H54 (cell line): ENCODE measurements at regions not wholly inside any gene's neighbourhood (a gene's known extent, or its start where the extent isn't known, plus 50 kb on each side); places are given as distances from the start of the nearest gene placed in this dataset.

Experiments used
- DNase-seq: peaks from one replicate; pipeline ENCODE4 v3.0.0; 2011; ENCODE audit warnings: low spot score, mixed read lengths; ENCODE audit not compliant: insufficient read length
- FAIRE-seq: peaks from 3 replicates; lab custom pipeline; 2011; peaks lifted over from hg19 to GRCh38; lab: Jason Lieb, UNC
- POLR2A ChIP-seq: IDR thresholded peaks from 2 replicates; pipeline ENCODE4 v1.6.1; 2011; ENCODE audit warnings: low read depth, mild to moderate bottlenecking, low read length

DNA sequence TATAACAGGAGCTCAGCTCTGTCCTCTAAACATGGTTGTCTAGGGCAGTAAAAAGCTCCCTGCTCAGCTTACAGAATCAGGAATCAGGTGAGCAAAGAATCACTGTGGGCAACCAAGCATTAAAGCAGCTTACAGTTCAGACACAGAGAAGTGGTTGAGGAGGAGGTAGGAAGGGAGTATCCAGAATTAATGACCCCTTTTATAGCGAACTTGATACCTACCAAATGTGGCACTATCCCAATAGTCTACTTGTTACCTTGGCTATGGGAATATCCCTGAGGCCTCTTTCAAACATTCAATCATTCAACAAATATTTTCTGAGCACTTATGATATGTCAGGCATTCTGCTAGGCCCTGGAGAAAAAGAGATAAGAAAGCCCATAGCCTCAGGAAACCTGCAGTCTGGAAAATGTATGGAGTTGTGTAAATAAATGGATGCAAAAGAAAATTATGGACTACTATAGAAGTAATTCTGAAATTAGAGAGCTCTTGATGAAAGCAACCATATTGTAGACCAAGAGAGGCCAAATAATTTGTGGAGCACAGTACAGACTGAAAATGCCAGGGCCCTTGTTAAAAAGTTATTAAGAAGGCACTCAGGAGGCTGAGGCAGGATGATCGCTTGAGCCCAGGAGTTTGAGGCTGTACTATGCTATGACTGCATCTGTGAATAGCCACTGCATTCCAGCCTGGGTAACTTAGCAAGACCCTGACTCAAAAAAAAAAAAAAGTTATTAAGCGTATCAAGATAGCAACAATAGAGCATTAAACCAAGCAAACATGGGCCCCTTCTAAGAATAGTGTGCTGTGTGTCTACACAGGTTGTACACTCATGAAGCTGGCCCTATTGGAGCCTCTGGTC, 134.0 kb upstream of the CPSF6 start:
- no peak for DNase-seq
- FAIRE-seq: no peak
- no peak for TF ChIP-seq POLR2A

DNA sequence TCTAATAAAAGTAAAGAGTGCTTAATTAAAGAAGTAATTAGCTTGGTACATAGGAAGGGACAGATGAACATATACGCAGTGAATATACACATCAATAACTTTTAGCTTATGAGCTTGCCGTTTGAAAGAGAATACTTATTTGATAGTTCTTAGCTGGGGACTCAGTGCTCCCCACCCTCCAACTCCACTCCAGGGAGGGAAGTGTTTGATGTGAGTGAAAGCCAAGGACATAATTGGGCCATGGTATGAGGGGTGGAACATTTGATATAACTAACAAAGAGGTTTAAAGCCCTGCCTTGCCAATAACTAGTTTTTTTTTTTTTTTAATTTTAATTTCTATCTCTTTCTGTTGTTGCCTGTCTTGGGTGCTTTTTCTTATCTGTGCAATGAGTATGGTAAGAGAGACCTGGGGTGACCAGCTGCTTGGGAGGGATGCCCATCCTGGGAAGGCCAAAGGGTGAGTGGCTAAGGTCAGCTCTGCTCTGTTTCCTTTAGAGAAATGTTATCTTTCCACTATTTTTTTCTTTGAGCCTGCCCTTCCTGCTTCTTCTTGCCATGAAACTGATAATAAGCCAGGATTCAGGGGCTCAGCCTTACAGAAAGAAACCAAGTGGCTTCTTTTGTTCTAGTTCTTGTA, 132.8 kb upstream of the CPSF6 start:
- TF ChIP-seq POLR2A: no peak
- no peak for FAIRE-seq

DNA sequence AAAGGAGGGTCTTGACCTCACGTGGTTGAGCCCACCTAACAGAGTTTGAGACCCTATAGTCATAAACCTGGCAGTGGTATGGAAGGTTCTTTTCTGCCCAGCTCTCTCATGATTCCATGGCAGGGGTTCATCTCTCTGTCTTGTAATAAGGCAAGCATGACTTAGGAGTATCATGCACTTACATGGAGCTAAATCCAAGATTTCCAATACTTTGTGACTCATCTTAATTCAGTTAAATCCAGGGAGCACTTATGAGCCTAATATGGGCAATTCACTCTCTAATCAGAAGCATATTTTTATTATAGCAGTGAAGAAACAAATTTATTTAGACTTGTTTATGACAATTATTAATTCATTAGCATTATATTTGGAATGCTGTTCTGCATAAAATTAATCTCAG, 131.8 kb upstream of the CPSF6 start:
- TF ChIP-seq POLR2A: no peak
- DNase-seq (no peak), FAIRE-seq (no peak)

More for the DNA sequence above, 132.8 kb upstream of the CPSF6 start:
- no peak for DNase-seq

DNA sequence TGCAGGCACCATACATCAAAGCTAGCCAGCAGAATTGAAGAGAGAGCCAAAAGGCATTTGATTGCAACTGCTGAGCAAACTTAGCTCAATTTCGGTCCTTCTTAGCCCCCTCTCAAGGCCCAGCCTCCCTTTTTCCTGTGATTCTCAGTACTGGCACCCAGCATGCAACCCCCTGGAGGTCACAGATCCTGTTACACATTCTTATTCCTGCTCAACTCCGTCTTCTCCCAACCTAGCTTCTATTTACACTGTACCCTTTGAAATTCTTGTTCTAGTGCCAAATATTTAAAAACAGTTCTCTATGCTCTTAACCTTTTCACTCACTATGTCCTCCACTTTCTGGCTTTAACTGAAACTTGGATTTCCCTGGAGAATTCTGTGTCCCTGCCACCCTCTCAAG, 131.3 kb upstream of the CPSF6 start:
- TF ChIP-seq POLR2A: no peak
- no peak for DNase-seq

DNA sequence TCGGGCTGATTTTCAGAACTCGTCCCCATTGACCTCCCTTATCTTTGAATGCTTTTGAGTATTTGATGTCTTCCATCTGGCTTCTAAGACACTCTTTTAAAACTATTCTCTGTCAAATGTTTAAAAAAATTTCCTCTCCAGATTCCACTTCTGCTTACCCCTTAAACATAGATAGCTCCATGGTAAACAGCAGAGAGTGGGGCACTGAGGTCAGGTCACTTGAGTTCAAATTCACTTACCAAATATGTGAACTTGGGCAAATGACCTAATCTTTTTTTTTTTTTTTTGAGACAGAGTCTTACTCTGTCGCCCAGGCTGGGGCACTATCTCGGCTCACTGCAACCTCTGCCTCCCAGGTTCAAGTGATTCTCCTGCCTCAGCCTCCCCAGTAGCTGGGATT, 126.8 kb upstream of the CPSF6 start:
- no peak for TF ChIP-seq POLR2A
- FAIRE-seq (no peak), DNase-seq (no peak)

More for the DNA sequence above, 131.3 kb upstream of the CPSF6 start:
- no peak for FAIRE-seq

DNA sequence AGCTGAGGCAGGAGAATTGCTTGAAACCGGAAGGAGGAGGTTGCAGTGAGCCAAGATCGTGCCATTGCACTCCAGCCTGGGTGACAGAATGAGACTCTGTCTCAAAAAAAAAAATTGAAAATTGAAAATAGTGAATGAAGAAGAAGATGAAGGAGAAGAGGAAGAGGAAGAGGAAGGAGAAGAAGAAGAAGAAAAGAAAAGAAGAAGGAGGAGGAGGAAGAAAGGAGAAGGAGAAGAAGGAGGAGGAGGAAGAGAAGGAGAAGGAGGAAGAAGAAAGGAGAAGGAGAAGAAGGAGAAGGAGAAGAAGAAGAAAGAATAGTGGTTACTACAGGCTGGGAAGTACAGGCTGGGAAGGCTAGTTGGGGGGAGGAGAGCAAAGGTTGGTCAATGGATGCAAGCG, 124.3 kb upstream of the CPSF6 start:
- TF ChIP-seq POLR2A: no peak
- no peak for FAIRE-seq

DNA sequence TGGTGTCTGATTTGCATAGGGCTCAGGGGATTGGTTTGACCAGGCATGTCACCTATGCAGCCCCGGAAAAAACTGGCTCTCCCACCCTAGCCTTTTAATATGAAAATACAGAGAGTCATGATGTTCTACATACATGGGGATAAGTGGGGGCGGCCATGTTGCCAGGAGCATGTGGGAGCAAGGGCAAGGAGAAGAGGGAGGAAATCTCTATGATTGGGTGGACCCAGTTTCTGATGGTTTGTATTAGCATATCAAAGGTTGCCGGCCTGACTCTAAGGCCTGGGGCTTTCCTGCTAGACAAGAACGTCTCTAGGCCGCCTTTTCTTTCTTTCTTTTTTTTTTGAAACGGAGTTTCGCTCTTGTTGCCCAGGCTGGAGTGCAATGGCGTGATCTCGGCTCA, 123.4 kb upstream of the CPSF6 start:
- FAIRE-seq (no peak), DNase-seq (no peak)
- TF ChIP-seq POLR2A: no peak

More for the DNA sequence above, 124.3 kb upstream of the CPSF6 start:
- no peak for DNase-seq

DNA sequence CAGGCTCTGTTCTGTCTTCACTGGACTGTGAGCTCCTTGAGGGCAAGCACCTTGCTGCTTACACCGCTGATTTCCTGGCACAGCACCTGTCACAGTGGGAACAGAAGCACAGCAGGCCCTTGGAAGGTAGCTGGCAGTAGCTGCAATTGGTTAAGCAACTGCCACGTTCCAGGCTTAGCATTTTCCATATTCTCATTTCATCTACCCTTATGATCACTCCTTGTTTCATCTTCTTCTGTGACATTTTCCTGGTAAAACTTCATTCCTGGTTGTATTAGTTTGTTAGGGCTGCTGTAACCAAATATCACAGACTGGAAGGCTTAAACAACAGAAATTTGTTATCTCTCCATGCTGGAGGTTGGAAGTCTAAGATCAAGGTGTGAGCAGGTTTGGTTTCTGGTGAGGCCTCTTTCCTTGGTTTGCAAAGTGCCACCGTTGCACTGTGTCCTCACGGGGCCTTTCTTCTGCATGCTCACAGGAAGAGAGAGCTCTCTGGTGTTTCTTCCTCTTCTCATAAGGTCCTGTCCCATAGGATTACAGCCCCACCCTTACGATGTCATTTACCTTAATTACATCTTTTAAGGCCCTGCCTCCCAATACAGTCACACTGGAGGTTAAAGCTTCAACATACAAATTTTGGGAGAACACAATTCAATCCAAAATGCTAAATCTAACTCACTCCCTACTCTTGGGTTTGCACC, 121.7 kb upstream of the CPSF6 start:
- FAIRE-seq: no peak
- TF ChIP-seq POLR2A: no peak

DNA sequence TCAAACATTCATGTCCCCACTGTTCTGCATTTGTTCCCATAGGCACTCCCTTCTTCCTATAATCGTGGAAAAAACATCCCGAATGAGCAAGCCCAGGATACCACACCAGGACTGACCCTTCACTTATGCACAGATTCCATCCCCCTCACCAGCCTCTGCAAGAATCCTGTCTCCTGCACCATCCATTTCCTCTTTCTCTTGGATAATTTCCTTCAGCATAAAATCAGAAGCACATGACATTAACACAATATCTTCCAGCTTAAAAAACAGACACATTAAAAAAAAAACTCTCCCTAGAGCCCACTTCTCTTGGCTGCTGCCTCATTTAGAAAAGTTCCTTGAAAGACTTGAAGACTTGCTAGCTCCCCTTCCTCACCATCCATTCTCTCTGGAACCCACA, 120.9 kb upstream of the CPSF6 start:
- no peak for TF ChIP-seq POLR2A
- FAIRE-seq: no peak
- no peak for DNase-seq

More for the DNA sequence above, 121.7 kb upstream of the CPSF6 start:
- DNase-seq: no peak

DNA sequence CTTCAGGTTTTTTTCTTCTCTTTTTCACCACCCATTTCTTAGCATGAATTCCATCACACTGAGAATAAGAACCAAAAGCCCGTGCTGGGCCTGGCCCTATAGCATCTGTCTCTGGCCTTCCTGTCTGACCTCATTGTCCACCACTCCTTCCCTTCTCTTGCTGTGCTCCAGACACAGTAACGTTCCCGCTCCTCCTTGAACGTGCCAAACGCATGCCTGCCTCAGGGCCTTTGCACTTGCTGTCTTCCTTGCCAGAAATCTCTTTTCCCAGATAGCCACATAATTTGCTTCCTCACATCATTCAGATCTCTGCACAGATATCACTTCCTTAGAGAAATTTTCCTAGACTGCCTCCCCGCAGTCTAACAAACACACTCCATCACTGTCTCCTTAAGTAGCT, 119.6 kb upstream of the CPSF6 start:
- DNase-seq: no peak
- TF ChIP-seq POLR2A: no peak
- FAIRE-seq: no peak

DNA sequence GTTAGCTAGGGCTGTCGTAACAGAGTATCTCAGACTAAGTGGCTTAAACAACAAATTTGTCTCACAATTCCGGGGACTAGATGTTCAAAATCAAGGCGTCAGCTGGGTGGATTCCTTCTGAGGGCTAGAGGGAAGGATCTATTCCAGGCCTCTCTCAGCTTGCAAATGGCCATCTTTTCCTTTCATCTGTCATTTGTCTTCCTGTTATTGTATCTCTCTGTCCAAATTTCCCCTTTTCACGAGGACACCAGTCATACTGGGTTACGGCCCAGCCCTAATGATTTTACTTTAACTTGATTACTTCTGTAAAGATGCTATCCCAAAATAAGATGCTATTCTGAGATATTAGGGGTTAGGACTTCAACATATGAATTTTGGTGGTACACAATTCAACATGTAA, 119.0 kb upstream of the CPSF6 start:
- no peak for DNase-seq
- FAIRE-seq: no peak
- TF ChIP-seq POLR2A: no peak

DNA sequence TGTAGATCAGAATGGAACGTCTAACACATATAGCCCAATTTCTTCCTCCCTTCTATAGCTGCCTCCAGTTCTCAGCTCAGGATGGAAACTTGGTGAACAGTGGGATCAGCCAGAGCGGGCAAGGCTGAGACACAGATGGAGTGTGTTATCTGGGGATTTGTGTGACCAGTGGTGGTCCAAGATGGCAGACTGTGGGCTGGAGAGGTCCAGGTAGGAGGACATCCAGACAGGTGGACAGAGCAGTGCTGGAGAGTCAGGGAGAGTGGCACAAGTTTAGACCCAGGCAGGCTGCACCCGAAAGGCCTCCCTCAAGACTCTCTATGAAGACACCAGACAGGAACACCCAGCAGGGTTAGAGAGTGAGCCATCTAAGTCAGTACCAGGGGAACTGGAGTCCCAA, 116.1 kb upstream of the CPSF6 start:
- FAIRE-seq: no peak
- no peak for TF ChIP-seq POLR2A
- no peak for DNase-seq

DNA sequence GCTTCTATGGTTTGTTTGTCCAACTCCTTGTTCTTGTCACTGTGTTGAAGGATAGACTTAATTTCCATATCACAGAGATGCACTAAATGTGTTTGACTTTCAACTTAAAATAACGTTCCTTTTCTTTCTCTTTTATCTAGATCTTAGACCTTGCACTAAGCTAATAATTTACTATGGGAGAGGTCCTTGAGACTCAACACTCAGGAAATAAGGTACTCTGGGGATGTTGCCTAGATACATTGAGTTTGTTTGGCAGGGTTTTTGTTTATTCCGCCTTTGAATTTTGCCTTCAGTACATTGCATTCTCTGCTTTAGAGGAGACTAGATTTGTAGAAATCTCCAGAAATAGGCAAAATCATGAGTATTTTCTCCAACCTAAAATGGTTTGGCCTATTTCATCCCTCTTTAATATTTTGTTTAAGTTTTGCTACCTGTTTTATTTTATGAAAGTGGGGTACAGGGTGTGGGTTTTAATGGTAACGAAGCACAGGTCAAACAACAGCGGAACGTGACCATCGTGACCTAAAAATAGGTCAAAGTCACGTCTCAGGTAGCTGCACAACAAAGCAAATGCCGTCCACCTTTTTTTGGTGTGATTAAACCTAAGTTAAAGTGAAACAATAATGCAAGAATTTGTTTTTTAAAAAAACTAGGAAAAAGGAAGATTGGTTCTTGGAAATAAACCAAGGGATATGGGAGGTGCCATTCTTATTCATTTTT, 115.3 kb upstream of the CPSF6 start:
- FAIRE-seq (no peak), DNase-seq (no peak)
- no peak for TF ChIP-seq POLR2A
